Suprapubic skin (tissue), 4 donors: ENCODE measurements at regions not wholly inside any gene's neighbourhood (a gene's known extent, or its start where the extent isn't known, plus 50 kb on each side); places are given as distances from the start of the nearest gene placed in this dataset.

Experiments used
- CTCF ChIP-seq, 2 donors: fragments of 200-600 bp in 1 of 2; fragments of 450-650 bp in 1 of 2; sonication (generic) in 1 of 2; IDR thresholded peaks; one replicate each; pipeline ENCODE4 v1.5.1; 2016 to 2019; ENCODE audit warnings: antibody characterized with exemption in 2 of 2, mild to moderate bottlenecking in 1 of 2, moderate library complexity in 1 of 2
- POLR2A ChIP-seq, 2 donors: fragments of 450-650 bp; IDR thresholded peaks; one replicate each; pipeline ENCODE4 v1.6.1; 2017; ENCODE audit warnings: antibody characterized with exemption in 2 of 2, mild to moderate bottlenecking in 2 of 2, moderate library complexity in 2 of 2
- POLR2AphosphoS5 ChIP-seq, 3 donors: sonication (generic); formaldehyde crosslinking; IDR thresholded peaks; one replicate each; pipeline ENCODE4 v1.6.1; 2017; ENCODE audit warnings: antibody characterized with exemption in 3 of 3

GRCh38 chr6:142551274-142551811 lies 249.5 kb downstream of the ADGRG6 start:
- TF ChIP-seq CTCF (IDR thresholded peaks at IDR 0.05) (no peak), POLR2AphosphoS5 (IDR thresholded peaks at IDR 0.05) (no peak), POLR2A (IDR thresholded peaks at IDR 0.05) (no peak)
